Lower lobe of right lung (tissue), 2 donors: ENCODE measurements at regions not wholly inside any gene's neighbourhood (a gene's known extent, or its start where the extent isn't known, plus 50 kb on each side); places are given as distances from the start of the nearest gene placed in this dataset.
"Not testable (repeated sequence)": the region's sequence is repeated elsewhere in the genome, so short reads cannot be mapped to it uniquely, and the experiment has no call there.

Source experiments
- ATAC-seq, 2 donors: fragments of 200-7000 bp; cut with Tn5 transposase; one replicate each; pipeline ENCODE4 v1.9.1; 2020 to 2022; ENCODE audit warnings: mild to moderate bottlenecking in 2 of 2, moderate library complexity in 2 of 2
- DNase-seq: peaks from one replicate; pipeline ENCODE4 v3.0.0-alpha.2; 2020
- H3K27ac ChIP-seq: fragments of 200-600 bp; one replicate; pipeline ENCODE4 v1.8.0; 2022
- H3K27me3 ChIP-seq: fragments of 200-600 bp; one replicate; pipeline ENCODE4 v1.8.0; 2022; ENCODE audit warnings: low read depth
- H3K36me3 ChIP-seq: fragments of 200-600 bp; one replicate; pipeline ENCODE4 v1.8.0; 2022; ENCODE audit warnings: mild to moderate bottlenecking
- H3K4me1 ChIP-seq: fragments of 200-600 bp; one replicate; pipeline ENCODE4 v1.8.0; 2022
- H3K4me3 ChIP-seq: fragments of 200-600 bp; one replicate; pipeline ENCODE4 v1.8.0; 2022; ENCODE audit warnings: mild to moderate bottlenecking
- H3K9me3 ChIP-seq: fragments of 200-600 bp; one replicate; pipeline ENCODE4 v1.8.0; 2022
- CTCF ChIP-seq: fragments of 200-600 bp; IDR thresholded peaks from one replicate; pipeline ENCODE4 v1.8.0; 2022; ENCODE audit warnings: antibody characterized with exemption, mild to moderate bottlenecking
- intact Hi-C: fragments of 100-400 bp; cut with DNase I; formaldehyde crosslinking; loops from one replicate; pipeline ENCODE4 v1.11.0; 2022
- donor health status: DM: no; HTN: yes; CAD: no; lungs with severe emphysema.

GRCh38 chr3:152770296-152770695, 64.6 kb upstream of the P2RY1 start:
- TF ChIP-seq CTCF: no peak
- Histone ChIP-seq H3K9me3 (no peaks in the 10 kb centered on the region), H3K4me3 (no peak overlapping the region), H3K36me3 (no peaks in the 10 kb centered on the region), H3K27ac (no peak overlapping the region), H3K4me1 (no peaks in the 10 kb centered on the region), H3K27me3 (no peaks in the 10 kb centered on the region)
- no peak for DNase-seq
- ATAC-seq: no peak
- intact Hi-C loops: no loop called here

GRCh38 chr3:152771120-152771519, 63.8 kb upstream of the P2RY1 start:
- no peak overlapping the region for H3K4me3 ChIP-seq
- H3K9me3 ChIP-seq: no peaks in the 10 kb centered on the region
- ATAC-seq (no peak), DNase-seq (no peak)
- H3K27ac ChIP-seq: no peak overlapping the region
- H3K36me3 ChIP-seq: no peaks in the 10 kb centered on the region
- H3K4me1 ChIP-seq: no peaks in the 10 kb centered on the region
- intact Hi-C loops: no loop called here
- H3K27me3 ChIP-seq: no peaks in the 10 kb centered on the region
- no peak for TF ChIP-seq CTCF

- Histone ChIP-seq H3K27ac (no peak overlapping the region), H3K9me3 (no peaks in the 10 kb centered on the region), H3K4me1 (no peaks in the 10 kb centered on the region), H3K4me3 (no peak overlapping the region), H3K36me3 (no peaks in the 10 kb centered on the region), H3K27me3 (no peaks in the 10 kb centered on the region)
- intact Hi-C loops: no loop called here
- TF ChIP-seq CTCF: no peak
- ATAC-seq (no peak), DNase-seq (no peak)
These were observed 62.2 kb upstream of the P2RY1 start for GRCh38 chr3:152772674-152773225.

GRCh38 chr3:152773633-152774032, 61.3 kb upstream of the P2RY1 start:
- Histone ChIP-seq H3K27ac (no peak overlapping the region), H3K9me3 (no peaks in the 10 kb centered on the region), H3K4me3 (no peak overlapping the region), H3K27me3 (no peaks in the 10 kb centered on the region), H3K4me1 (no peaks in the 10 kb centered on the region), H3K36me3 (no peaks in the 10 kb centered on the region)
- intact Hi-C loops: no loop called here
- no peak for TF ChIP-seq CTCF
- no peak for ATAC-seq
- no peak for DNase-seq

- DNase-seq, H3K4me3 ChIP-seq, H3K9me3 ChIP-seq, H3K27me3 ChIP-seq, H3K27ac ChIP-seq, H3K36me3 ChIP-seq, H3K4me1 ChIP-seq, ATAC-seq, intact Hi-C loops: not testable (repeated sequence)
These were observed 60.7 kb upstream of the P2RY1 start for GRCh38 chr3:152774230-152774629.

- no peaks in the 10 kb centered on the region for H3K36me3 ChIP-seq
- no peak overlapping the region for H3K4me3 ChIP-seq
- no peak for TF ChIP-seq CTCF
- intact Hi-C loops: no loop called here
- no peaks in the 10 kb centered on the region for H3K9me3 ChIP-seq
- no peaks in the 10 kb centered on the region for H3K27me3 ChIP-seq
- DNase-seq: no peak
- no peak overlapping the region for H3K27ac ChIP-seq
- H3K4me1 ChIP-seq: no peaks in the 10 kb centered on the region
- ATAC-seq: no peak
These were observed 56.9 kb upstream of the P2RY1 start for GRCh38 chr3:152778022-152778421.
